Activated CD8-positive, alpha-beta memory T cell treated with anti-CD3 and anti-CD28 coated beads for 36 hours (primary cell): ENCODE measurements at regions not wholly inside any gene's neighbourhood (a gene's known extent, or its start where the extent isn't known, plus 50 kb on each side); places are given as distances from the start of the nearest gene placed in this dataset.

Experiments
- CTCF ChIA-PET: fragments of 350-600 bp; sonication (Branson Sonifier 250); formaldehyde crosslinking; loops from one replicate; lab custom pipeline; 2021; ENCODE audit warnings: antibody characterized with exemption; lab: Charles Lee
- POLR2A ChIA-PET: fragments of 350-600 bp; sonication (Branson Sonifier 250); formaldehyde crosslinking; loops from one replicate; lab custom pipeline; 2021; ENCODE audit warnings: antibody characterized with exemption; lab: Charles Lee

DNA sequence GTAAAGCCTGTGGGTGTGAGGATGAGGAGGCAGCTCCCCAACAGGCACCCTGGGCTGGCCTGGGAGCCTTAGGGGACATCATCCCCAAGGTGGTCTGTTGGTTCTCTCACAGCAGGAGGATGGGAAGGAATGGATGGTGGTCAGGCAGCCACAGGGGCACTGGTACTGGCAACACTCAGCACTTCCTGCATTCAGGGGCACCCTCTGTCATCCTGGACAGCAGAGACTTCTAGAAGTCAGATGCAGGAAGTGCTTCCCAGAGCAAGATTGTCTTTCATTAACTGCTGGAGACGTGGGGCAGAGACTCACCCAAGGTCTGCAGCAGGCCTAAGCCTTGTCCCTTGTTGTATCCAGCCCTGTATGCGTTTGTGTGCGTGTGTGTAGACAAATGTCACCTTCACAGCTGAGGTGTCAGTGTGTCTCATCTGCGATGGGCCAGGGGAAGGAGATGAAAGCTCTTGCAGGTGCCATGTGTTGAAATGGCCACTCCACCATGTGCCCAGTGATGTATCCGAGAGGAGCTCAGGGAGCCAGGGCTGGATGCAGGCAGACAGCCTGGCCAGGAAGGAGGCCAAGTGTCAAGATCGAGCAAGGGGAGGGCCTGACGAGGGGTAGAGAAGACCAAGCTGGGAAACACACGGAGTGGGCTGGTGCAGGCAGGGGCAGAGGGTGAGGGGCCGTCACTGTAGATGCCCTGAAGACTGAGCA is 85.1 kb downstream of the PITPNM2 start:
- CTCF ChIA-PET: no interaction called here
- POLR2A ChIA-PET: interaction anchor here (0.5 kb wide), 1 partner anchor 54 kb away, joined by 6 read pairs; no protein-coding TSS in a partner anchor

DNA sequence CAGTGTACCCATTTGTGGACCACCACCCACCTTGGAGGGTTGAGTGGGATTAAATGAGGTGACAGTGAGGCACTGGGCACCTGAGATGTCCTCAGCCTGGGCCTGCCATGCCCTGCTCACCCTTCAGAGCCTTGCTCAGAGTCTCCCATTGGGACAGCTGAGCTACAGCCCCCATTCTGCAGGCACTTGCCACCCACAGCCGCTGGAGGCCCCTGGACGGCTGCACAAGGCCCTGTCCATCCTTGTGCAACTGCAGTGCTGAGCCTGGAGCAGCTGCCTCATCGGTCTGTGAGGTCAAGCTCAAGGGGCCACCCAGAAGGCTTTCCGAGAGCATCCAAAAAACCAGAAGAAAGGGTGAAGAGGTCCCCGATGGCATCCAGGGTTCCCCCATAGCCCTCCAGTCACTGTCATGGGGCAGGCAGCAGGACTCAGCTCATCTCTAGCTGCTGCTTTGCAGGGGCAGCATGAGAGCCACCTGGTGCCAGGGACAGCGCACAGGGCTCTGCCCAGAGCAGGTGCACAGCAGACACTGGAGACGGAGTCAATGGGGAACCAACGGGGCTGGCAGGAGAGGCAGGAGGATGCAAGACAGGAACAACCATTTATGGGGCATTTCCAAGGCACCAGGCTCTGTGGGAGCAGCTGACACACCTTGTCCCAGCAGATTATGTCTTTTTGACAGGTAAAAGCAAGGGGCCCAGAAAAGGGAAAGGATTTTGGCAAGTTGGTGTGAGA is 84.6 kb downstream of the ARL6IP4 start:
- ChIA-PET CTCF (no interaction called here), POLR2A (interaction anchor here (0.6 kb wide), 1 partner anchor 169 kb away, joined by 3 read pairs; no protein-coding TSS in a partner anchor)

DNA sequence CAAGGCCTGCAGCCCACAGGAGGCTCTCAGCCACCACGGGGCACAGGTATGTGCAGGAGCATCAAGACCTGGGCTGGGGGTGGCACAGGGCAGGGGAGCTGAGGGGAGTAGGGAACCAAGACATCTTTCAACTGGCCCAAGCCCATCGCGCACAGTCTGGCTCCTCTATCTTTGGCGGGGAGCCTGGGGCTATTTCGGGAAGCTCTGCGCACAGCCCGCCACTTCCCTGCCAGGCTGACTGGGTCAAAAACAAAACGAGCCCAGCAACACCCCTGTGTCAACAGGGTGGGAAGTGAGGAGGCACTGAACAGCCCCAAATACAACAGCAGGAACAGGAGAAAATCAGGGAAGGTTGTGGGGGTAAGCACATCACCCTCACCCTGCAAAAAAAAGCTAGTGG is 83.9 kb downstream of the ARL6IP4 start:
- ChIA-PET POLR2A (interaction anchor here (0.6 kb wide), 1 partner anchor 170 kb away, joined by 3 read pairs; no protein-coding TSS in a partner anchor), CTCF (no interaction called here)

DNA sequence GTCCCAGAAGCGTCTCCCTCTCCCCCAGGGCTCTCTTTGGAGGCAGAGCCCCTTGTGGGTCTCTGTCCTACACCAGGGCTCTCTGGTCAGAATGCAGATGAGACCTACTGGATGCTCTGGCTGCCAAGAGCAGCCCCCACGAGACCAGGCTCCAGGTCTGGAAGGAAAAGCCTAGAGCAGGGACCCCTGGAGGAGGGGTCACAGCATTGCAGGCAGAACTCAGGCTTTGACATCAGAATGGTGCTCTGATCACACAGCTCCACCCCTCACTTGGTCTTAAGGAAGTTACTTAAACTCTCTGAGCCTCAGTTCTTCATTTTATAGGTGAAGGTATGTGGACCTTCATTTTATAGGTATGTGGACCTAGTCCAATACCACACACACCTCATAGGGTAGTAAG is 83.1 kb downstream of the ARL6IP4 start:
- ChIA-PET CTCF (no interaction called here), POLR2A (no interaction called here)

DNA sequence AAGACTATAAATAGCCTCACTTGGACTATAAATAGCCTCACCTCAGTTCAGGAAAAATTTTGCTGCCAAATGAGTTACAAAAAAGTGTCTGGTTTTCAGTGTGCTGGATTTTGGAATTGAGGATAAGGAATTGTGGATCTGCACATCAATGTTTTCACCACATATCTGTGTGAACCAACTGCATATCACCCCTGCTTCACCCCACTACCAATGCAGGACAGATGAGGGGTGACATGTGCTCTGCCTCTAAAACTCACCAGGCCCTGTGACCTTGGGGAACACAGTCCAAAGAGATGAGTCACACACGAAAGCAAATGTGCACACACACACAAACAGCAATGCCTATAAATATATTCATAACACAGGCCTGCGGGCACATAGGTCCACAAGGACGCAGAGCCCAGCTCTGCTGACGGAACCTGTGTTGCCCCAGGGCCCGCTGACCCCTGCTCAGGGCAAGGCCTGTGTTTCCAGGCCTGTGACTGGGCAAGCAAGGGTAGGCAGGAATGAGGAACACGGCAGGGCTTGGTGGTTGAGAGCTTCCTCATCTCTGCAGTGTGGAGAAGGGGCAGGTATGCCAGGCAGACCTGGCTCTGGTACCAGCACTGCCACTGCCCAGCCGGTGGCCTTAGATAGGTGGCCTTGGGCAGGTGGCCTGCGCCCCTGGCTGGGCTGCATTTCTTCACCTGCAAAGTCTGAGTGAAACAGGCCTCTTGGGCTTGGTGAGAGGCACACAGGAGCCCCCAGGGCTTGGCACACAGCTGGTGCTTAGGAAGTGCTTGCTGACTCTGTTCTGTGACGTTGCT is 82.4 kb downstream of the ARL6IP4 start:
- CTCF ChIA-PET: no interaction called here

DNA sequence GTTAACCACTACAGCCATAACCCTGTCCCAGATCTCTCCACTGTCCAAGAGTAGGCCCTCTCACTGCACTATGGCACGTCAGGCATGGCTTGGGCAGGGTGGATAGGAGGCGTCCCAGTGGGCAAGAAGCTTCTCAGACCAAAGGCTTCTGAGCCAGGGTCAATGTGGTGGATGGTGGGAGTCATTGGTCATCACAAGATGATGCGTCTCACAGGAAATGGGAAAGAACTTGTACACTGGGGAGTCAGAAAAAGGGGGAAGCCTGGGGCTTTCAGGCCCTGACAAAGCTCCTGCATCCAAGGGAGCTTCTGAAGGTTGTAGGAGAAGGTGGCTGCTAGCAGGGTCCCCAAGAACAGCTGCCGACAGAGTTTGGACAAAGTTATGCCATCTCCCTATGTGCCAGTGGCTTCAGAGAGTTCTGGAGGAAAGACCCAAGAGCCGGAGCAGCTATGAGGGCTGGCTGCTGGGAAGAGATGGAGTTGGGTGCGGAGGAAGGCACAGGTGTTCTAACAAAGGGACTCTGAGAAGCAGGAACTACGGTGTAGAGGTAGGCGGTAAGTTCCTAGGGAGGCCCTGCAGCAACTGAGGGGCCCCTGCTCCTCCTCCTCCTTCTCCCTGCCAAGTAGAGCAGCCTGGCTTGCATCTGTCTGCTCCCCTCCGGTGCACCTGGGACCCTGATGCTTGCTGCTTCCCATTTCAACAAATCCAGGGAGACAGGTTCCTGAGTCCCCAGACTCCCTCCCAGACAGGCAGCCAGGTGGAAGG is 81.1 kb downstream of the ARL6IP4 start:
- POLR2A ChIA-PET: no interaction called here

More for the DNA sequence above, 82.4 kb downstream of the ARL6IP4 start:
- POLR2A ChIA-PET: no interaction called here

DNA sequence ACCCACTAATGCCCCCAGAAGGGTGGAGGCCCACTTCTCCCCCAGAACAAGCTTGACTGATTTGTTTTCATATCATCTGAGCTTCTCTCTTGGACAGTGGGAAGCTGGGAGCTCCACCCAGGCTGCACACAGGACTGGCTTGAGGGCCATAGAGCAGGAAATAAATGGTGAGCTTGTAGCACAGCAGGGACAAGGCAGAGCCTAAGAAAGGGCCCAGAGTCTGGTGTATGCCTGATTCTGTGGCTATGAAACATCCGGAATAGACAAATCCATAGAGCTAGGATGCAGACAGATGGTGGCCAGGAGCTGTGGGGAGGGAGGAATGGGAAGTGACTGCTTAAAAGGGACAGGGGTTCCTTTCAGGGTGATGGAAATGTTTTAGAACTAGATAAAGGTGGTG is 79.0 kb downstream of the ARL6IP4 start:
- CTCF ChIA-PET: no interaction called here
- POLR2A ChIA-PET: no interaction called here

More for the DNA sequence above, 81.1 kb downstream of the ARL6IP4 start:
- CTCF ChIA-PET: no interaction called here

DNA sequence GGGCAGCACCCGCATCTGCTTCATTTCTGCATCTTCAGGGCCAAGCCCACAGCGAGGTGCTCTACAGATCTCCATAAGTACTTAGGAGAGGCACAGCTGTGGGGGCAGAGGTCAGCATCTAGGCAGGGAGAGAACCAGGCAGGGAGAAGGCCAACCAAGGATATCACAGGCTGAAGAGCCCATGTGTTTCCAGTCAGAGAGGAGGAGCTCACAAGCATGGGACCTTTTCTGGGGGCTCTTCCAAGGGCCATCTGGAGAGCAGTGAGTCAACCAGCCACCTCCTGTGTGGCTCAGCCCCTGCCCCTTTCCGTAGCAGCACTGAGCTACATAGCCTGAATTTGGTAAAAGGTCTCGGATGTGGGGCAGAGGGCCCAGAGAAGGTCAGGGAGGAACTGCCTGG is 78.5 kb downstream of the ARL6IP4 start:
- POLR2A ChIA-PET: no interaction called here

DNA sequence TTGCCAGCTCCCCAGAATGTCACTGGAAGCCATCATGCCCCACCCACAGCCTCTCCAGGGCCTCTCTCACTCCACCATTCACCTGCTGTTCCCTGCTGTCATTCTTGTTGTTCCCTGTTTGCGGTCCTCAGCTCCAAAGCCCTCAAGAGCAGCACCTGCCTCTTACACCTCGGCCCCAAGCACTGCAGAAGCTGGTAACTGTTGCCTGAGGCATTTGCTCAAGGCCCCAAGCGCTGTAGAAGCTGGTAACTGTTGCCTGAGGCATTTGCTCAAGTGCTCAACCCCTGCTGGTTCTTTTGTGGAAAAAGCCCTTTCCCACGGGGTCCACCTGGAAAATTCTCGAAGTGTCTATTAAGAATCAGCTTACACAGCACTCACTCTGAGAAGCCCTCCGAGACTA is 78.0 kb downstream of the ARL6IP4 start:
- POLR2A ChIA-PET: no interaction called here
- CTCF ChIA-PET: no interaction called here

More for the DNA sequence above, 78.5 kb downstream of the ARL6IP4 start:
- CTCF ChIA-PET: no interaction called here

DNA sequence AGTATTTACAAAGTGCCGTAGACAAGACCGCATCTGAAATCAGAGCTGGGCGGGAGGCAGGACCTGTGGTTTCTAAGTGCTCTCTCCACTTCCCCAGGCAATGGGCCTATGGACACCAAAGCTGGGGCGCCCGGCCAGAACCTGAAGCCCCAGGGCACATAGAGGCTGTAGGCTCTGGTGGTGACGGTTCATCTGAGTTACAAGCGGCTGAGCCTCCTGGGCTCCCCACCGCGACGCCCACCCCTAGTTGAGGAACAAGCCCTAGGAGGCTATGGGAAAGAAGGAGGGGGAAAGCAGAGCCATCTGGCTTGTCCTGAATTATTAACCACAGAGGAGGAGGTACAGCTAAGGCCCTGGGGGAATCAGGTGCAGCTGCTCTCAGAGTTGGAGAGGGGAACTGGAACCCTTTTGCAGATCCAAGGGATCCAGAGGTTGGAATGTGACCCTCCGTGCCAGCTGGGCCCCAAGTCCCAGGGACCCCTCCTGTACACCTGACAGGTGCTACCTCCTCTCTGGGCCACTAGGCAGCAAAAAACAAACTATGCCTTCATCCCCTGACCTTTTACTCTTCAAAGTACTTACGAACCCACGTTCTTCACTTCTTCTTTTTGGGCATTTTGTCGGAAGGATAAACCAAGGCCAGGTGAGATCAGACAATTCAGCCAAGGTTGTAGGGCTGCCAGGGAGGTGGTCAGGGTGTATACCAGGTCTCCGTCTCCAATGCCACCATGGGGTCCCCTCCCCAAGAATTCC is 77.2 kb downstream of the ARL6IP4 start:
- ChIA-PET CTCF (no interaction called here), POLR2A (no interaction called here)

DNA sequence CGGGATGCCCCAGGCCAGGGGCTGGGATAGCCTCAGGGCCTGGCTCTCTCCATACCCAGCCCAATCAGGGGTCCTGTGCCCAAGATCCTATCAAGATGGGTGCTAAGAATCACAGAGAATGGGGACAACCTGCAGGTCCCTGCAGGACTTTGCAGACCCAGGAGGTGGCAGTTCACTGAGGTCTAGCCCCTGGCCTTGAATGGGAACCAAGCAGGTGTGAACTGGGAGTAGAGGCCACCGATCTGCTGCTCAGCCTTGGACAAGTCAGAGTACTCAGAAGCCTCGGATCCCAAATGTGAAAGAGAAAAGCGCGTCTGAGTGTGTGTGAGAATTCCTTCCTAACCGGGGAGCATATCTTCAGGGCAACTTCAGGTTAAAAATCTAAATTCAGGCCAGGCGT is 76.2 kb downstream of the ARL6IP4 start:
- CTCF ChIA-PET: interaction anchor here (0.6 kb wide), 1 partner anchor 136 kb away, joined by 3 read pairs; no protein-coding TSS in a partner anchor
- POLR2A ChIA-PET: no interaction called here

DNA sequence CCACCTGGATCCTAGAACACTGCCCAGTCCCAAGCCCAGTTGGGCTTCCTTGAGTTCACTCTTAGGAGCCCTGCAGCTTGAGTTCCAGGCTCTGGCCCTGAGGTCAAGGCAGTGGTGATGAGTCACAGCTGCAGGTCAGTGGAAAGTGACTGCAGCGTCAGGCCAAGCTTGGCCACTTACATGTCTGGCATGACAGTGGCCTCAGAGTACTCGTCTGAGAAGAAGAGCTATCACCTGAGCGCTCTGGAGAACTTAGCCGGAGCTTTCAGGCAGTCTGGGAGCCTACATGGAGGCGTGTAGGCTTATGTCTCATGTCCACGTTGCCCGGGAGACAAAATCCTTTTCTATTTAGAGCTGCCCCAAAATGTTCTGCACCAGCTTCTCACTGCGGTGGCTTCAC is 75.6 kb downstream of the ARL6IP4 start:
- CTCF ChIA-PET: interaction anchor here (0.5 kb wide), 1 partner anchor 626 kb away, joined by 4 read pairs; no protein-coding TSS in a partner anchor

DNA sequence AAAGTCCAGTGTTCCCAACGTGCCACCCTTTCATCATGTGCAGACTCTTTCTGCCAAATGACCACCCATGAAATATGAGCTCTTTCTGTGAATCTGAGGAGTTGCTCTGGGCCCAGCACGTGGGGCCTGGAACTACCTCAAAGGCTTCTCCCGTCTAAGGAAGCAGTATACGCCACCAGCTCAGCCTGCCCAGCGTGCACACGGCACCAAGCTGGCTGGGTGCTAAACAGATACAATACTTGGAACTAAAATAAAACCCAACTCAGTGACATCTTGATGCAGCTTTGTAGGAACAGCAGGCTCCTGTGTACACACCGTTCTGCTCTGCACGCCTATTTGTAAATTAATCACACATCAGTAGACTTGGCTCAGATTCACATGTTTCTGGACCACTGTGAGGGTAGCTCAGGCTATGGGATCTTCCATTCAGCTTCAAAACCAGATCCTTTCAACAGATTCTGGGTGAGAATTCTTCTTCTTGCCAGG is 74.8 kb downstream of the ARL6IP4 start:
- ChIA-PET CTCF (no interaction called here), POLR2A (no interaction called here)

More for the DNA sequence above, 75.6 kb downstream of the ARL6IP4 start:
- POLR2A ChIA-PET: no interaction called here

DNA sequence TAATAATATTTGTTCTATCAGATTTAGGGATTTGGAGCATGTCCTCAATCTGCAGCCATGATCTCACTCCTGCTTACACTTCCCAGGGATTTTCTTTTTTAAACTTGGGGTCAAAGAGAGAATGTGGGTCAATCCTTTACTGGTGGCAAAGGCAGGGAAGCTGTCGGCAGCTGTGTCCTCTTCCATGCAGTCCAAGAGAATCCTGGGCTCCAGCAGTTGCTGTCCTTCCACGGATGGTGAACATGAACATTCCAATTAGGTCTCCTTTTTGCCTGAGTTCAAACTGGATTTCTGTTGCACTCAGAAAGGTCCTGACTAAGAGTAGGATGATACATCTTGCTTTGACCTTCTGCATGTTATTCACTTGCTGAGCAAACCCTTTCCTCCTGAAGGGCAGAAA is 73.9 kb downstream of the ARL6IP4 start:
- ChIA-PET POLR2A (no interaction called here), CTCF (no interaction called here)

DNA sequence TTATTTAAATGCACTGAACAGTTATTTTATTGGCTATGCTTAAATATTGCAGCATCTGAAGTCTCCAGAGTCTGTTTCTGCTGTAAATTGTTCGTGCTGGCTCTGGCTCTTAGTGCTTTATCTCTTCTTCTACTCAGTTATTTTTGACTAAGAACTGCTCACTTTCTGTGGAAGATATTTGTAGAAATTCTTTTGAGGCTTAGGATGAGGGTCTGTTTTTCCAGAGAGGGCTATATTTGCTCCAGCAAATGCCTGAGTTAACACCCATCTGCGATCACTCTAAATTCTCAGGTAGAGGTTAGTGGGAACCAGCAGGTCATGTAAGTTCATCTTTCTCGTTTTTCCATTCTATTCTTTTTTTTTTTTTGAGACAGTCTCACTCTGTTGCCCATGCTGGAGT is 71.1 kb downstream of the ARL6IP4 start:
- CTCF ChIA-PET: no interaction called here
- POLR2A ChIA-PET: no interaction called here

DNA sequence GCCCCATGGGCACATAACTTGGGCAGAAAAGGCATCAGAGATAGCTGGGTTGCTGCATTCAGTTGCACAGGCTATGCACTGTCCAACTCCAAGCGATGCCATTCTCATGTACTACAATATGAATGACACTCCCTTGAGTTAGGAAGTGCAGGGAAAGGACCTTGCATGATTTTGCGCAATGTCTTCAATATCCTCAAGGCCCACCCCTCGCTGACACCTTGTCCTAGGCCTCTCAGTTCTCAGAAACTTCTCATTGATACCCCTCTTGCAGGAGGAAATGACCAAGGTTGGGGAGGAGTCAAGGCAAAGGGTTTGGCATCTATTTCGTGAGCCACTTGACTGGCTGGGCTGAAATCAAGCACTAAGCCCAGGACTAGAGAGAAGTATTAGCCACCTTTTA is 70.4 kb downstream of the ARL6IP4 start:
- CTCF ChIA-PET: no interaction called here

DNA sequence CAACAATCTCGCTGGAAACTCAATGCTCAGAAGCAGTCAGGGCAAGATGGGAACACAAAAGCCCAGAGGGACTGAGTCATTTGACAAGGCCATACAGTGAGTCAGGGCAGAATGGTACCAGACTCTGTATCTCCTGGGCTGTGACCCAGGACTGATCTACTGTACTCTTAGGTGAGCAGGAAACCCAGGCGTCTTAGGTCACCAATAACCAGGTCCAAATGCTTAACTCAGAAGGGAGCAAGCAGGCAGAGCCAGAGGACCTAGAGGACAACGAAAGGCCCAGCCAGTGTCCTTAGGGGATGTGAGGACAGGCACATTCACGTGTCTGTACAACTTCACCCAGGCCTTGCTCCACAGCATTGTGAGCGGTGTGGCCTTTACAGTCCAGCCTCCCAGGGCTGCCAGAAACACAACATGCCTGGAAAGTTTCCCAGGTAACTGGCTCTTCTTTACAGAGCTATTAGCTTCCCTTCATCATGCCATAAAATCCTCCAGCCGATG is 69.9 kb downstream of the ARL6IP4 start:
- CTCF ChIA-PET: no interaction called here
- POLR2A ChIA-PET: no interaction called here

More for the DNA sequence above, 70.4 kb downstream of the ARL6IP4 start:
- POLR2A ChIA-PET: no interaction called here
